HG03521 (cell line): ENCODE measurements at regions not wholly inside any gene's neighbourhood (a gene's known extent, or its start where the extent isn't known, plus 50 kb on each side); places are given as distances from the start of the nearest gene placed in this dataset.

Source experiments
- ATAC-seq: cut with Tn5 transposase; IDR thresholded peaks from one replicate; pipeline ENCODE4 v1.9.1; 2021; ENCODE audit warnings: mild to moderate bottlenecking, moderate library complexity; ENCODE audit not compliant: unreplicated experiment

DNA sequence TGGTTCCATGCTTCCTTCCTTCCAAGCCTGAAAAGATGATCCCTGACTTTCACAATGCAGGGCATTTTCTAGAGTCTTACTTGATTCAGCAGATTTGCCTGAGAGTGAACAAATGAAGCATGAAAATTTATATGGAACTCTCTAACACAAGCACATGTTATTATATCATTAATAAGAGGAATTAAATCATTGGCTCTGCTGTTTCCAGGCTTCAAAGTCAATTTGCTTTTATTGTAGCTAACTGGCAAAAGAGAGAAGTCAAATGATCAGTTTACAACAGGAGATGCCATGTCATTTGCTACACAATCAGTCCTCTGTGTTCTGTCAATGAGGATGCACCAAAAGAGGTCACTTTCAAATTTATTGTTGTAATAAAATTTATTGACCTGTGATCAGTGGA, 101.5 kb upstream of the UGT8 start:
- no peak for ATAC-seq

- no peak for ATAC-seq
Observed at GRCh38 chr4:114509340-114509739, 89.3 kb upstream of the UGT8 start.

GRCh38 chr4:114512595-114513295, 85.9 kb upstream of the UGT8 start:
- no peak for ATAC-seq

DNA sequence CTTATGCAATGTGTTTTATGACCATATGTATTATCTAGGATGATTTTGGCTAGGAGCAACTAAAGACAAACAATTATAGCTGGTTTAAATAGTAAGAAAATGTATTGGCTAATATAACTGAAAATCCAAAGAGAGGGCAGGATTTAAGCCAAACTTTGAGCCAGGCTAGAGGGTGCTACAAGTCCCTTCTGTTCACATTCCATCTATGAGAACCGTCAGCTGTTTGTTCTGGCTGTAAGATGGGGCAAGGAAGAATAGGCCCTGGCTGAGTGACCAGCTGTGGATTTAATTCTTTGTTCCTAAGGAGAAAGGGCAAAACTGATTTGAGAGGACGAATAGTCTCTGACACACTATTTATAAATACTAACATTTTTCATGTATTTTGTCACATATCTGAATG, 79.2 kb upstream of the UGT8 start:
- ATAC-seq: no peak

- no peak for ATAC-seq
Observed at GRCh38 chr4:114527170-114527569, 71.4 kb upstream of the UGT8 start.

GRCh38 chr4:114527637-114528036, 71.0 kb upstream of the UGT8 start:
- no peak for ATAC-seq

DNA sequence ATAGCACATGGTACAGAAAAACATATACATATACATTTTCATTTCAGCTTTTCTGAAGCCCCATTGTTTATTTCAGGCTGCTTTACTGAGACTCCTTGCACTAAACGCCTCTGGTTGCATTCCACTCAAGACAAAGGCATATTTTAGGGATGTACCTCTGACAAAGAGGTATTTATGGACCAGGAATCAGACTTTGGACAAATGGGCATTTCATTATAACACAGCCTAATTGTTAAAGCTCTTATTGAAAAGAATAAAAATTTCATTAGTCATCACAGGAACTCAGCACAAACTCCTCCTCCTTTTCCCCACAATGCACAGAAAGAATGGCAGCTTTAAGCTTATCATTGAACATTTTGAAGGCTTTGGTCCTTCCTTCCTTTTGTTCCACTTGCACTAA, 62.9 kb upstream of the UGT8 start:
- no peak for ATAC-seq

GRCh38 chr4:114537352-114537751, 61.3 kb upstream of the UGT8 start:
- ATAC-seq: no peak

GRCh38 chr4:114538012-114538617, 60.5 kb upstream of the UGT8 start:
- ATAC-seq: no peak

GRCh38 chr4:114539985-114540384, 58.6 kb upstream of the UGT8 start:
- ATAC-seq: no peak

DNA sequence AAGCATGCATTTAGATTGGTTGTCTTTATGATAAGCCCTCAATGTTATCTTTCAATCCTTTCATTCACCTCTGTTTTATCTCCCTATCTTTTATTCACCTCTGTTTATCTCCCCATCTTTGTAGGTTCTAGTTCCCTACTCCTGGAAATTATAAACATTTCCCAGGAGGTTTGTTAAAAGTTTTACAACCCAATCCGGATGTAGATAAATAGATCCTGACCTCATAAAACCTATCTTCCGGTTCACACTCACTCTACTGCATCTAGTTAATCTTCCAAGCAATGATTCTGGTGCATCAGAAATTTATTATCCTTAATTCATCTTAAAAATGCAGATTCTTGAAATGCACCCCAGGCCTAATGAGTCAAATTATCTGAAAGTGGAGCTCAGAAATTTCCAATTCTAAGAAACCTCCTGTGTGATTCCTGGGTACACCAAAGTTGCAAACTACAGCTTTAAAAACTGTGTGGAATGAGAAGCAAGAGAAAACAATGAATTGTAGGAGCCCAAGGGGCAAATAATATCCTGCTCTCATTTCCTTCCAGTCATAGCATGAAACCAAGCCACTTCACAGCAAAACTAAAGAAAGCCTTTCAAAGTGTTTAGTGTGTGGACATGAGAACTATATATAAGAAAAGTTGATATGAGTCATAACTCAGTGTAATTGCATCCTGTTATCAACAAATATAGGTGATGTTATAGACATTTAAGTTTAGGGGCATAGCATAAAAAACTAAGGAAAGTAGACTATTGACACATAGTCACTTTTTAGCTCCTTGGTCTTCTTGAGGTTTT, 51.1 kb upstream of the UGT8 start:
- ATAC-seq: no peak
